BJ (cell line): ENCODE measurements at regions not wholly inside any gene's neighbourhood (a gene's known extent, or its start where the extent isn't known, plus 50 kb on each side); places are given as distances from the start of the nearest gene placed in this dataset.

Experiments used
- CTCF ChIA-PET: fragments of 350-600 bp; formaldehyde crosslinking; extraction: SDS; loops from one replicate; lab custom pipeline; 2021; ENCODE audit warnings: antibody characterized with exemption, inconsistent platforms; lab: Yijun Ruan, JAX
- POLR2A ChIA-PET: fragments of 300-600 bp; sonication (Branson Sonifier 250); formaldehyde crosslinking; extraction: SDS; loops from one replicate; lab custom pipeline; 2021; ENCODE audit warnings: antibody characterized with exemption; lab: Charles Lee
- DNase-seq: peaks from one replicate; pipeline ENCODE4 v3.0.0-alpha.2; 2011; ENCODE audit warnings: low read depth
- H3K27me3 ChIP-seq: 2 replicates; pipeline ENCODE4 v1.6.0; 2011; ENCODE audit warnings: low read length; ENCODE audit not compliant: control insufficient read depth, insufficient read depth
- H3K36me3 ChIP-seq: 2 replicates; pipeline ENCODE4 v1.5.1; 2011; ENCODE audit warnings: low read length; ENCODE audit not compliant: control insufficient read depth, insufficient read depth
- H3K4me3 ChIP-seq: 2 replicates; pipeline ENCODE4 v1.5.1; 2011; ENCODE audit warnings: low read depth, mild to moderate bottlenecking, control low read depth, low read length
- TF ChIP-seq, protein P1 (sequence below): IDR thresholded peaks from 2 replicates; pipeline ENCODE4 v1.5.1; 2011; ENCODE audit warnings: low read depth, mild to moderate bottlenecking, control low read depth, inconsistent platforms, low read length, moderate library complexity; ENCODE audit not compliant: insufficient read depth

DNA sequence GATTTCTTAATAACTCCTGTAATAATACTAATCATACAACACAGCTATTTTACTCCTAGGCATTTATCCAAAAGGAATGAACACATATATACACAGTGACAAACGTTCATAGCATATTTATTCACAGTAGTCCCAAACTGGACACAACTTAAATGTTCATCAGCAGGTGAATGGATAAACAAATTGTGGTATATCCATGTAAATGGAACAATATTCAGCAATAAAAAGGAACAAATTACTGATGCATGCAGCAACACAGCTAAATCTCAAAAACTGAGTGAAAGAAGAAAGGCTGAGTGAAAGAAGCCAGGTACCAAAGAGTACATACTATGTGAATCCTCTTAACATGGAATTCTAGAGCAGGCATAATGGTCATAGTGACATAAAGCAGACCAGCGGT, 242.7 kb upstream of the USP24 start:
- TF ChIP-seq, protein P1, sequence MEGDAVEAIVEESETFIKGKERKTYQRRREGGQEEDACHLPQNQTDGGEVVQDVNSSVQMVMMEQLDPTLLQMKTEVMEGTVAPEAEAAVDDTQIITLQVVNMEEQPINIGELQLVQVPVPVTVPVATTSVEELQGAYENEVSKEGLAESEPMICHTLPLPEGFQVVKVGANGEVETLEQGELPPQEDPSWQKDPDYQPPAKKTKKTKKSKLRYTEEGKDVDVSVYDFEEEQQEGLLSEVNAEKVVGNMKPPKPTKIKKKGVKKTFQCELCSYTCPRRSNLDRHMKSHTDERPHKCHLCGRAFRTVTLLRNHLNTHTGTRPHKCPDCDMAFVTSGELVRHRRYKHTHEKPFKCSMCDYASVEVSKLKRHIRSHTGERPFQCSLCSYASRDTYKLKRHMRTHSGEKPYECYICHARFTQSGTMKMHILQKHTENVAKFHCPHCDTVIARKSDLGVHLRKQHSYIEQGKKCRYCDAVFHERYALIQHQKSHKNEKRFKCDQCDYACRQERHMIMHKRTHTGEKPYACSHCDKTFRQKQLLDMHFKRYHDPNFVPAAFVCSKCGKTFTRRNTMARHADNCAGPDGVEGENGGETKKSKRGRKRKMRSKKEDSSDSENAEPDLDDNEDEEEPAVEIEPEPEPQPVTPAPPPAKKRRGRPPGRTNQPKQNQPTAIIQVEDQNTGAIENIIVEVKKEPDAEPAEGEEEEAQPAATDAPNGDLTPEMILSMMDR = no peak
- ChIA-PET POLR2A (no interaction called here), CTCF (no interaction called here)
- DNase-seq = no peak
- no peak overlapping the region for H3K4me3 ChIP-seq
- no peaks in the 10 kb centered on the region for H3K27me3 ChIP-seq
- no peaks in the 10 kb centered on the region for H3K36me3 ChIP-seq

DNA sequence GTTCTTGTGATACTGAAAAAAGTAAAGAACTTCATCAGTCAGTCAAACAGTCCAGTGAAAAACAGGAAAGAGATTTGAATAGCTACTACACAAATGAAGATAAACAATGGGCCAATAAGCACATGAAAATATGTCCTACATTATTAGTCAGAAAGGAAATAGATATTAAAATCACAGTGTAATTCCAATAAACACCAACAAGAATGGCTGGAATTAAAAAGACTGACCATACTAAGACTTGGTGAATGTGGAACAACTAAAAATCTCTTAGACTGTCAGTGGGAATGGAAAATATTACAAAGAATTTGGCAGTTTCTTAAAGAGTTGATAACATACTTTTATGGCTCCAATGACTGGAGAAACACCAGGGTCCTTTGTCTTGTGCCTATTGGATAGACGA, 241.8 kb upstream of the USP24 start:
- ChIA-PET POLR2A (no interaction called here), CTCF (no interaction called here)
- TF ChIP-seq, protein P1 = no peak
- H3K36me3 ChIP-seq = no peaks in the 10 kb centered on the region
- DNase-seq = no peak
- no peaks in the 10 kb centered on the region for H3K27me3 ChIP-seq
- no peak overlapping the region for H3K4me3 ChIP-seq

DNA sequence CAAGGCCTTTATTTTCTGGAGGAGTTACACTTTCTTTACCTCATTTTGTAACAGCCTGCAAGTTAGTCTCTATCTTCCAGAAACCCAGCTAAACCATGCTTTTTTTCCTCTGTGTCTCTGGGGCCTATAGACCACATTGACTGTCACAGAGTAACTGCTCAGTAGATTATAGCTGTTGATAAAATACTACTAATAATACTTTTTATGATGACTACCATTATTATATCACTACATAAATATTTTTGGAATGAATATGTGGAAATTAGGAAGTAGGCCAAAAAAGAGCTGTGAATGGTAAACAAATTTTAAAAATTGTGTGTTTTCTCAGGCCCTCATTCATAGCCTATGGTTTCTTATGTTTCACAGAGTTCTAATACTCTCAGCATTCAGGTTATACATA, 233.1 kb upstream of the USP24 start:
- H3K4me3 ChIP-seq = no peak overlapping the region
- POLR2A ChIA-PET = no interaction called here
- DNase-seq = no peak
- H3K27me3 ChIP-seq = no peaks in the 10 kb centered on the region
- CTCF ChIA-PET = interaction anchor here (0.6 to 0.9 kb wide), 2 partner anchors 19 to 46 kb away, joined by 3 read pairs; no protein-coding TSS in a partner anchor
- no peaks in the 10 kb centered on the region for H3K36me3 ChIP-seq
- TF ChIP-seq, protein P1 = no peak

DNA sequence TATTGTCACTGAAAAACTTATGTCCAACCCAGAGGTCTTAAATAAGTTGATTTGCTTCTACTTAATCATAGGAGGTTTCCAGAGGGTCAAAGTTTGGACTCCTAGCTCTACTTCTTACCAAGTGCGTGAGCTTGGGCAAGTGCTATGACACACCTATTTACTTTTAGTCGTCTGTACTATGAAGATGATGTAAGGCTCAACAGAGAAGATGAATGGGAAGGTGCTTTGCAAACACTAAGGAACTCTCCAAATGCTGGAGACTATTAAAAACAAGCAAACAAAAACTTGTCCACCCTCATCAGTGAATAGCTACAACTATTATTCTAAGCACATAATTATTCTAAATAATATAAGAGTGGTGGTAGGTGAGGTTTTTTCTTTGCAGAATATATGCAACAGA, 232.3 kb upstream of the USP24 start:
- POLR2A ChIA-PET = no interaction called here
- CTCF ChIA-PET = interaction anchor here (0.6 to 1.2 kb wide), 4 partner anchors 20 to 1159 kb away, joined by 3 read pairs; no protein-coding TSS in a partner anchor
- Histone ChIP-seq H3K36me3 (no peaks in the 10 kb centered on the region), H3K4me3 (no peak overlapping the region), H3K27me3 (no peaks in the 10 kb centered on the region)
- no peak for DNase-seq
- TF ChIP-seq, protein P1 = no peak

DNA sequence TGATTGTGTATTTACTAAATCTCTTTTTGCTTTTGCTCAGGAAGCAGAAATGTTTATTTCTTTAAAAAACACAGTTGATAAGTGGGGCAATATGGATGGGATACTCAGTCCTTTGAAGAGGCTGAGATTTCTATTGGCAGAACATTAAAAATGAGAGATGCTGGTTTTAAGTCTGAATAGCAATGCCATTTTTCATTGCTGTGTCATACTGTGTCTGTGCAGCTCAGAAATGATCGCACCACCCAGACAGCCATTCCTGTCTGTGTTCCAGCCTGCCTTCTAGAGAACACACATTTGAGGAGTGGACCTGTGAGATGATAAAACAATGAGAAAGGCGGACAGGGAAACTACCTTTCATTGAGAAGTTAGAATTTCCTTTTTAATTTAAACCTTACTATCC, 231.2 kb upstream of the USP24 start:
- DNase-seq = no peak
- Histone ChIP-seq H3K36me3 (no peaks in the 10 kb centered on the region), H3K4me3 (no peak overlapping the region), H3K27me3 (no peaks in the 10 kb centered on the region)
- CTCF ChIA-PET = interaction anchor here (0.9 to 1.2 kb wide), 2 partner anchors 38 to 71 kb away, joined by 3 to 7 read pairs; no protein-coding TSS in a partner anchor
- TF ChIP-seq, protein P1 = no peak
- POLR2A ChIA-PET = no interaction called here
